AML-193 (cell line): ENCODE measurements at regions not wholly inside any gene's neighbourhood (a gene's known extent, or its start where the extent isn't known, plus 50 kb on each side); places are given as distances from the start of the nearest gene placed in this dataset.

ENCODE experiments used
- DNase-seq, 2 experiments: peaks; one replicate each; lab custom pipeline; 2025; lab: John Stamatoyannopoulos, UW

DNA sequence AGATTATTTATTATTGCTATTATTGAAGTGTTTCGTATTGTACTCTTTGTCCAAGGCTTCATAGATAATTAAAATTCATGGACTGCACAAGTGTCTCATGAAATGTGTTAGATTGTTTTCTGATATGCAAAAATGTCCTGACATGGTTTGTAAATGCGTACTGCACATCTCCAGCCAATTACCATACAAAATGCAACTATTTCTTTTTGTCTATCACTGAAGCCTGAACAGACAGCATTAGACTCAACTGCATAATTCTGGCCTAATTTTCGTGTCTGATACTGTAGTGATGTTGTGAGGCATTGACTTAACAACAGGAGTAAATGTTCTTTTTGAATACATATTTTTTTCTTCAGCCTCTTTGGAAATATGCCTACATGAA is 498.2 kb upstream of the CD180 start:
- DNase-seq = no peak

DNA sequence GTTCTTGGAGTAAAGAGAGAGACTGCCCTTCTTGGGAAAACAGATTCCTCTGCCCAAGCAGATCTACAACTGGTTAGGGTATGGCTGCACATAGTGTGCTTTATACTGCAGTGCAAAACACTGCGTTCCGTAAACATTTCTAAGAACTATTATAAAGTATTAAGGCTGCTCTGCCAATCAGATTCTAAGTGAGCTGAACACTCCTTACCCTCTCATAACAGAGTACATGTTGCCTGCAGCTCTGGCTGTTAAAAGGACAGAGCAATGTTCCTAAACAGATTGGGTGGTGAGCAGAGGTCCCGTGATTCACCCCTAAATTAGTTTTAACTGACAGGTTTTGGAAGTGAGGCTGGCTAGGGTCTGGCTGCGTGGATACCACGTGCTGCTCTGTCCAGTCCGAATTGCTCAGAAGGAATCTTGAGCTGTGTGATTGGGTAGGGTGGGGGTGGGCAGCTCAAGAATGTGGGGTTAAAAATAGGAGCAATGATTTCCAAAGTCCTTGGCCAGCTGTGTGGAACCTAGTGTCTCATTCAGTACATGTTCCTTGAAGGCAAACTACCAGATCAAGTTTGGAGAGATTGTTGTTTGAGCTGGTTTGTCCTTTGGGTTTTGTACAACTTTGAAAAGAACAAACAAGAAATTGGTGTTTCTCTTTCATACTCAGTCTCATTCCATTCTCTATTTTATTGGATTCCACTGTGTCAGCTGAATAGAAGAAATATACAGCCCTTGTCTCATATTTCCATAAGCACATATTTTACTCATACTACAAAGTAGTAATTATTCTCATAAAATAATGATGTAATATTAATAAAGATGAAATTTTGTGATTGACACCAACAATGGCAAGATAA is 497.6 kb upstream of the CD180 start:
- DNase-seq = no peak

GRCh38 chr5:67686746-67687145 is 490.1 kb upstream of the CD180 start:
- DNase-seq = no peak

DNA sequence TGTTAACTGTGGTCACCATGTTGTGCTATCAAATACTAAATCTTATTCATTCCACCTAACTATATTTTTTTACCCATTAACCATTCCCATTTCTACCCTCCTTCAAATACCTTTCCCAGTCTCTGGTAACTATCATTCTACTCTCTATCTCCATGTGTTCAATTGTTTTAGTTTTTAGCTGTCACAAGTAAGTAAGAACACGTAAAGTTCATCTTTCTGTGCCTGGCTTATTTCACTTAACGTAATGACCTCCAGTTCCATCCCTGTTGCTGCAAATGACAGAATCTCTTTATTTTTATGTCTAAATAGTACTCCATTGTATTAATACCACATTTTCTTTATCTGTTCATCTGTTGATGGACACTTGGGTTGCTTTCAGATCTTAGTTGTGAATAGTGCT is 485.1 kb upstream of the CD180 start:
- no peak for DNase-seq

DNA sequence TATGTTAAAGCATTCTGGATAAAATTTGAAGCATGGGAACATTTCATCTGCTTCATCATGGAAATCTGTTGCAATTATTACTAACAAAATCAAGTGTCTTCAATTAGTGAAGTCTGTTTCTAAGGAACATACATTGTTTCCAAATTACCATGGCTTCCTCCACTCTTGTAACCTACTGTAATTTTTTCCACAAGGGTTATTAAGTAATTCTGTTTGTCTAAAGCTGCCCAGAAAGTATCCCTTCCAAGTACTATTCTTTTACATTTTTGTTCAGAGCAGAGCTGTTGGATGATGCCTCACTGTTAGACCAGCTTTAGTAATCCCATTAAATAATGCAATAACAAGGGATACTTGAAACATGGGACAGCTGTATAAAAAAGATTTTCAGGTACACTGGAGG is 483.5 kb upstream of the CD180 start:
- DNase-seq = no peak

DNA sequence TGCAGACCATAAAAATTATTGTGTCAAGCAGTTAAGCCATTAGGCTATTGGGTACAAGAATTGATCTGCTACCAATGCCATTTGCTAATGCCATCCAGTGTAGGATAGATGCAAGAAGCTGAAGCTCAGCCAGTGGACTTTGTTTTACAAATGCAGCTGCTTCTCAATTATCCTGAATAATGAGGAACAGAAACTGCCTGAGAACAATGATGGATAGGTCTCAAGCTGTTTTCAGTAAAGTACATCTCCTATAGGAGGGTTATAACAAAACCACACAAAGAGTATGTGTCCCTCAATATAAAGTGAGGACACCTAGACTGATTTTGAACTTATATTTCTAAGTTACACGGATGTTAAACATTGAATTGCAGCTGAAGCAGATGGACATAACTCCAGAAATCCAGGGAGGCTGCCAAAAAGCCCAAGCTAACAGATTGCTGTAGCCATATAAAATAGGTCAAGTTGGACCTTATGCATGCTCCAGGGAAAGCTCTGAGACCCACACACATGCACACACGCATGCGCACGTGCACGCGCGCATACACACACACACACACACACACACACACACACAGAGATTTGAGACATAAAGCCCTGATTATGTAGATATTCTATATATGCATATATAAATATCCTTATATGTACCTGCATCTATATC is 482.7 kb upstream of the CD180 start:
- no peak for DNase-seq

DNA sequence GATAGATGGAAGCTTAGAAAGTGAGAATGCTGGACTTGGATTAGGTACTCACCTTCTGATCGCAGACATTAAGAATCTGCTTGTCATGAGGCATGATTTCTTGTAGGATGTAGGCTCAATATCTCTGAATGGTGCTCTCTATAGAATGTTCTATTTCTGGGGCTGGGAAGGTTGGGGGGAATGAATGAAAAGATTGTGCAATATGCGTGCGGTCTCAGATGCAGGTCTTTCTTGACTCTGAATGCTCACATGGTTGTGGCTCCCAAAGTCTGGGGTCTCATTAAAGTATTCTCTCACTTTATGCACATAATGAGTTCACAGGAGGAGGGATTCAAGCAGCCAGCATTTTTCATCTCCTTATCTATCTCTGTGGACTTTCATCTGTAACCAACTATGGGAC is 482.0 kb upstream of the CD180 start:
- no peak for DNase-seq

GRCh38 chr5:67677422-67677970 is 480.9 kb upstream of the CD180 start:
- DNase-seq = no peak

- no peak for DNase-seq
Measured at GRCh38 chr5:67676863-67677262, 480.3 kb upstream of the CD180 start.

- DNase-seq = no peak
Measured at GRCh38 chr5:67674159-67674655, 477.6 kb upstream of the CD180 start.

GRCh38 chr5:67673618-67674017 is 477.0 kb upstream of the CD180 start:
- DNase-seq = no peak

- DNase-seq = no peak
Measured at GRCh38 chr5:67673180-67673579, 476.6 kb upstream of the CD180 start.

GRCh38 chr5:67672636-67673035 is 476.0 kb upstream of the CD180 start:
- DNase-seq = no peak

DNA sequence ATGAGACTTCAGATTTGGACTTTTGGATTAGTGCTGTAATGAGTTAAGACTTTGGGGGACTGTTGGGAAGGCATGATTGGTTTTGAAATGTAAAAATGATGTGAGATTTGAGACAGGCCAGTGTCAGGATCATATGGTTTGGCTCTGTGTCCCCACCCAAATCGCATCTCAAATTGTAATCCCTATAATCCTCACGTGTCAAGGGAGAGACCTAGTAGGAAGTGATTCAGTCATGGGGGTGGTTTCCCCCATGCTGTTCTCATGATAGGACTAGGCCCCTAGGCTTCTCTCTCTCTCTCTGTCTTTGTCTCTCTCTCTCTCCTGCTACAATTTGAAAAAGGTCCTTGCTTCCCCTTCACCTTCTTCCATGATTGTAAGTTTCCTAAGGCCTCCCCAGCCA is 473.3 kb upstream of the CD180 start:
- DNase-seq = no peak

DNA sequence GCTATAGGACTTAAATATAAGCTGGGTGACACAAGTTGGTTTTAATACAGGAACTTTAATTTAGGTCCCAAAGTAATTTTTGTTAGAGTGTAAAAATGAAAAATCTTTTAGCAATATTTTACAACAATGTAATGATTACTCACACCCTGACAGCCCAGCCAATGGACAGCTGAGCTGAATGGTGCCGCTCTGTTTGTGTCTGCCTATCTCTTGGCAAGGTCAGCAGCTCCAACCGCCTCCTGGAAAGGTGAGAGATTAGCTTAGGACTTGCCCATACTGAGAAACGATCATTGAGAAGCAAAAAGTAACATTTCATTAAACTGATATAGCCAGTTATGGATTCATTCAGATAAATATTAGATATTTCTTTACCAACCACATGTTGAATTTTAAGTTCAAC is 463.6 kb upstream of the CD180 start:
- DNase-seq = no peak

DNA sequence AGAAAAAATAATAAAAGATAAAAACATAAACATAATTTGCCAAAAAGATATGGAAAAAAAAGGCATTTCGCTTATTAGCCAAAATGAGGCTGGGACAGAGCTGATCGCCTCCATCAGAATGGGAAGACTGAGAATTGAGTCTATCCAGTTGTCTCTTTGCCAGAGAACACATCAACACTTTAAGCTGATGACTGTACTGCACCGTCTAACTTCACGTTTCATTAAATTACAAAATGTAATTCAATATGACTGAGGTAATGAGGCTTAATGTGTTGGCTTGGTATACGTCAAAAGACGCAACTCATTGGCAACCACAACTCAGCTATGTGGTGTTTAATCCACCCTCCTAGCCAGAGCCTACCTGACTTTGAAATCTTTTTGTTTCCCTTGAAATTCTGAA is 462.7 kb upstream of the CD180 start:
- no peak for DNase-seq

- no peak for DNase-seq
Measured at GRCh38 chr5:67657055-67657454, 460.5 kb upstream of the CD180 start.

- no peak for DNase-seq
Measured at GRCh38 chr5:67652201-67652600, 455.6 kb upstream of the CD180 start.

GRCh38 chr5:67651180-67651579 is 454.6 kb upstream of the CD180 start:
- DNase-seq = no peak

DNA sequence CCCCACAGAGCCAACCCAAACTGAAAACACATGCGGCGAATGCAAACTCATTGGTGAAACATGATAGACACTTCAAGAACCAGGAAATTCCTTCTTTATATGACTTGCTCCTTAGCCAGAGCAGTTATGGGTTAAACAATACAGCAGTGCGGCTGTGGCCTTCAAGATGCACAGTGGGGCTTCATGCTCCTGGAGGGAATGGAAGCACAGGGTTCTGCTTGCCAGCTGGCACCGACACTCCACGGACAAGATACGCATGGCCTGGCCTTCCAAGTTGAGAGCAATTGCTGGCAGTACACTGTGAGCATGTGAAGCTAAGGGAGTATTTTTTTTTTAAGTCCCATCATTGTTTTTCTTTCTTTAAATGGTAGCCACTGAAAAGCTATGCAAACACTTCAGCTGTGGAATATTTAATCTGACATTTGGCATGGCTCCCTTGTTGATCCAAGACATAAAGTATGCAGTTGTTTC is 451.6 kb upstream of the CD180 start:
- DNase-seq = no peak

DNA sequence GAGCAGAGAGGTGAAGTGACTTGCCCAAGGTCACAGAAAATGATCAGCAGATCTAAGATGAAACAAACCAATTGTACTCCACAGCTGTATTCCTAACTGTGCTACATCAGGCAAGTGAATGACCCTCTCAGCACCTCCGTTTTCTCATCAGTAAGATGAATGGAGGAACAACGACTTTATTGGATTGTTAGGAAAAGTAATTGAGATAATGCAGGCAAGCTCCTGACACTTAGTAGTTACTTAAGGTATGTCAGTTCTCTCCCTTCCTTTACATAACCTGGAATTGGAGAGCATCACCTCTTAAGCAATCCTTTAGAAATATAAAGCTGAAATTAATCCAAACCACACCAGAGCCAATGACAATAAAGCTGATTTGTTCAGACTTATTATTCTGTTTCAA is 451.2 kb upstream of the CD180 start:
- DNase-seq = no peak

DNA sequence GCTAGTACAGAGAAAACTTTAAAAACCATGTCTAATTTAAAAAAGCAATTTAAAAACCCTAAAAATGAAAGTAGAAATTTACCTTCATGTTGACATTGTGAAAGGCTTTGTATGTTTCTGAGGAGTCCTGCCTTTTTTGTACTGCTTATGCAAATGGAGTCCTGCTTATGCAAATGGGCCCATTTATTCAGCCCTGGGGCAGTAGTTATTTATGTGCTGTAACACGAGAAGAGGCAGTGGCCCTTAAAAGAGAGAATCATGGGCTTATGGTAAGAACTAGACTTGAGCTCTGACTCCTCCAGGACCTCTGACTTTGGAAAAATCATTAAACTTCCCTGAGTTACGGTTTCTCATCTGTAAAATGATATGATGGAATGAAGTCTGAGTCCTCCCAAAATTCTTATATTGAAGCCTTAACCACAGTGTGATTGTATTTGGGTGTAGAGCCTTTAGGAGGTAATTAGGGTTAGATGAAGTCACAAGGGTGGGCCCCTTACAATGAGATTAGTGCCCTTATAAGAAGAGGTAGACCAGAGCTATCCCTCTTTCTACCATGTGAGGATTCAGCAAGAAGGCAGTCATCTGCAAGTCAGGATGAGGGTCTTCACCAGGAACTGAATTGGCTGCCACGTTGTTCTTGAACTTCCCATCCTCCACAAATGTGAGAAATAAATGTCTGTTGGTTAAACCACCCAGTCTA is 447.8 kb upstream of the CD180 start:
- DNase-seq = no peak

GRCh38 chr5:67643536-67643935 is 446.9 kb upstream of the CD180 start:
- DNase-seq = no peak
